RPMI8226 (cell line): ENCODE measurements at regions not wholly inside any gene's neighbourhood (a gene's known extent, or its start where the extent isn't known, plus 50 kb on each side); places are given as distances from the start of the nearest gene placed in this dataset.

Experiments
- DNase-seq: peaks from one replicate; pipeline ENCODE4 v3.0.0-alpha.2; 2015

- DNase-seq: no peak
Measured at GRCh38 chr10:125333769-125334168, 173.4 kb upstream of the CTBP2 start.

- DNase-seq: no peak
Measured at GRCh38 chr10:125333209-125333591, 172.8 kb upstream of the CTBP2 start.

- no peak for DNase-seq
Measured at GRCh38 chr10:125332548-125333208, 172.3 kb upstream of the CTBP2 start.

- DNase-seq: no peak
Measured at GRCh38 chr10:125331056-125331455, 170.7 kb upstream of the CTBP2 start.

- DNase-seq: no peak
Measured at GRCh38 chr10:125329056-125329455, 168.7 kb upstream of the CTBP2 start.

GRCh38 chr10:125325326-125325725 is 165.0 kb upstream of the CTBP2 start:
- no peak for DNase-seq

- DNase-seq: no peak
Measured at GRCh38 chr10:125316436-125316835, 156.1 kb upstream of the CTBP2 start.

- DNase-seq: no peak
Measured at GRCh38 chr10:125300937-125301336, 140.6 kb upstream of the CTBP2 start.

- no peak for DNase-seq
Measured at GRCh38 chr10:125299461-125299860, 139.1 kb upstream of the CTBP2 start.

- no peak for DNase-seq
Measured at GRCh38 chr10:125296598-125296997, 136.2 kb upstream of the CTBP2 start.

GRCh38 chr10:125294109-125294508 is 133.7 kb upstream of the CTBP2 start:
- DNase-seq: no peak

GRCh38 chr10:125291836-125292235 is 131.5 kb upstream of the CTBP2 start:
- no peak for DNase-seq

GRCh38 chr10:125289461-125289860 is 129.1 kb upstream of the CTBP2 start:
- no peak for DNase-seq

GRCh38 chr10:125284875-125285597 is 124.7 kb upstream of the CTBP2 start:
- no peak for DNase-seq

GRCh38 chr10:125283836-125284614 is 123.7 kb upstream of the CTBP2 start:
- DNase-seq: no peak

- no peak for DNase-seq
Measured at GRCh38 chr10:125283191-125283835, 123.0 kb upstream of the CTBP2 start.

- DNase-seq: no peak
Measured at GRCh38 chr10:125281091-125281490, 120.7 kb upstream of the CTBP2 start.

- no peak for DNase-seq
Measured at GRCh38 chr10:125276133-125276532, 115.8 kb upstream of the CTBP2 start.

GRCh38 chr10:125274961-125275360 is 114.6 kb upstream of the CTBP2 start:
- no peak for DNase-seq

GRCh38 chr10:125273023-125273422 is 112.7 kb upstream of the CTBP2 start:
- no peak for DNase-seq

GRCh38 chr10:125269716-125270115 is 109.4 kb upstream of the CTBP2 start:
- no peak for DNase-seq

GRCh38 chr10:125266966-125267365 is 106.6 kb upstream of the CTBP2 start:
- no peak for DNase-seq

GRCh38 chr10:125266541-125266940 is 106.2 kb upstream of the CTBP2 start:
- no peak for DNase-seq
